GM10248 (cell line): ENCODE measurements at regions not wholly inside any gene's neighbourhood (a gene's known extent, or its start where the extent isn't known, plus 50 kb on each side); places are given as distances from the start of the nearest gene placed in this dataset.

Source experiments
- CTCF ChIA-PET: fragments of 300-600 bp; sonication (Branson Sonifier 250); formaldehyde crosslinking; extraction: SDS; loops from one replicate; lab custom pipeline; 2021; ENCODE audit warnings: antibody characterized with exemption; lab: Yijun Ruan, JAX
- POLR2A ChIA-PET: fragments of 350-650 bp; sonication (Branson Sonifier 250); formaldehyde crosslinking; extraction: SDS; loops from one replicate; lab custom pipeline; 2020; ENCODE audit warnings: antibody characterized with exemption; lab: Yijun Ruan, JAX
- DNase-seq: peaks from one replicate; pipeline ENCODE4 v3.0.0; 2012; ENCODE audit errors: extremely low spot score
- TF ChIP-seq, protein P1 (sequence below): IDR thresholded peaks from 2 replicates; pipeline ENCODE4 v1.5.1; 2012; ENCODE audit warnings: mild to moderate bottlenecking, low read depth; ENCODE audit errors: extremely low read depth, missing control alignments, control extremely low read depth

DNA sequence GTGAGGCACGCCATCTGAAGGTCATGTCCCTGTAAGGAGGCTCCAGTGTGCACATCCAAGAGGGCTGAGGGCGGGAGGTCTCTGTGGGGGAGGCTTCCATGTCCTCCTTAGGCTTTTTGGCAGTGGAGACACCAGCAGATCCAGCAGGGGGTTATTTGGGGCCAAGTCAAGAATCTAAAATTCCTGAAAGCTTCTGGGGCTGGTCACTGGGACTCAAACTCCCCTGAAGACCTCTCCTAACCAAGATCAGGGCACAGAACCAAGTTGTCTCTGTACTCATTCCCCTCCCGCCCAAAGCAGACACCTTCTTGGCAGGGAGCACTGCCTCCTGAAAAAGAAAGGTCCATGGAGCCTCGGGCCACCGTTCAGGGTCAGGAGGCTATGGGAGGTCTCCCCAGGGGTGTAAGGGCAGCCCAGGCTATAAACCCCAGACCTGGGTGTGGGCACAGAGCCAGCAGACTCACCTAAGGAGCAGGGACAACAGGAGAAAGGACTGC, 127.4 kb upstream of the ADRA1B start:
- ChIA-PET CTCF (interaction anchor here (1.0 kb wide), 1 partner anchor 15 kb away, joined by 3 read pairs; no protein-coding TSS in a partner anchor), POLR2A (no interaction called here)
- TF ChIP-seq, protein P1, sequence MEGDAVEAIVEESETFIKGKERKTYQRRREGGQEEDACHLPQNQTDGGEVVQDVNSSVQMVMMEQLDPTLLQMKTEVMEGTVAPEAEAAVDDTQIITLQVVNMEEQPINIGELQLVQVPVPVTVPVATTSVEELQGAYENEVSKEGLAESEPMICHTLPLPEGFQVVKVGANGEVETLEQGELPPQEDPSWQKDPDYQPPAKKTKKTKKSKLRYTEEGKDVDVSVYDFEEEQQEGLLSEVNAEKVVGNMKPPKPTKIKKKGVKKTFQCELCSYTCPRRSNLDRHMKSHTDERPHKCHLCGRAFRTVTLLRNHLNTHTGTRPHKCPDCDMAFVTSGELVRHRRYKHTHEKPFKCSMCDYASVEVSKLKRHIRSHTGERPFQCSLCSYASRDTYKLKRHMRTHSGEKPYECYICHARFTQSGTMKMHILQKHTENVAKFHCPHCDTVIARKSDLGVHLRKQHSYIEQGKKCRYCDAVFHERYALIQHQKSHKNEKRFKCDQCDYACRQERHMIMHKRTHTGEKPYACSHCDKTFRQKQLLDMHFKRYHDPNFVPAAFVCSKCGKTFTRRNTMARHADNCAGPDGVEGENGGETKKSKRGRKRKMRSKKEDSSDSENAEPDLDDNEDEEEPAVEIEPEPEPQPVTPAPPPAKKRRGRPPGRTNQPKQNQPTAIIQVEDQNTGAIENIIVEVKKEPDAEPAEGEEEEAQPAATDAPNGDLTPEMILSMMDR: no peak
- no peak for DNase-seq

DNA sequence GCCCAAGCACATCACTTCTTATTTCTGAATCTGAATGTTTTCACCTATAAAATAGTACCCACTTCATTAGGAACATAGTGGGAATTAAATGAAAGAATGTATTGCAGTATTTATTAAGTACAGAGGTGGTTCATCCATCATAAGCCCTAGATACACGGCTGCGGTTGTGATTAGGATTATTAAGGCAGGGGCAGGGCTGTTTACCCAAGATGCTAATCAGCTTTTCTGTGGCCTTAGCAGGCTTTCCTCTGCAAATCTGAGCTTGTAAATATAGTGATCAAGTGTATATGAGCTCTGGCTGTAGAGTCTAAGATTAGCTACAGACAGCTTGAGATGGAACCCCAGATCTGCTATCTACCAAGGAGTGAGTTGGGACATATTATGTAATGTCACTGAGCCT, 124.1 kb upstream of the ADRA1B start:
- ChIA-PET POLR2A (no interaction called here), CTCF (interaction anchor here (1.3 to 1.5 kb wide), 3 partner anchors 9 to 13 kb away, joined by 4 read pairs; no protein-coding TSS in a partner anchor)
- DNase-seq: no peak
- TF ChIP-seq, protein P1: no peak

DNA sequence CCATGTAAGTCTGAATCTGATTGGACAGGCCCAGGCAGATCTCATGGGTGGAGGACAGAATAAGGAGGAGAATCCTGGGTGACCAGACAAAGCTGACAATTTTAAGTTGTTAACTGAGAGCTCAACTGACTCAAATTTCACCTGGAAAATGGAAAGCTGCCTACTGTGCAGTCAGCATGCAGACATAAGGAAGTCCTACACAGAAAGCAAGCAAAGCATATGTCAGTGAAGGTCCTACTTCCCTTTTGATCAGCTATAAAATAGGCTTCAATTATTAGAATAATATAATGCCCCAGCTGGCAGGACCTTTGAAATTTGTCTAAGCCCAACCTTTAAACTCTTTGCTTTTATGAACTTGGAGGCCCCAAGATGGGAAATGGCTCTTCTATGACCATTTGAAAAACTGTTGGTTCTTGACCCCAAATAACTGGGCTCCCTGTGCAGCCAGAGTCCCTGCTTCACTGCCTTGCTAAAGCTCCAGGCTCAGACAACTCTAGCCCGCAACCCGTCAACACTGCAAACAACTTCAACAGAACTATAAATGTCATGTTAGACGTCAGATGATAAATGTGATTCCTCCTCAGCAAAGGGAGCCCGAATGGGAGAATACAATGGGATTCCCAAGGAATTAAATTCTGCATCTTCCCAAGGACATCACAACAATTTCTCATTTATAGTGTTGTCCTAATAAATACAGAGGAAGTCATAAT, 118.9 kb upstream of the ADRA1B start:
- POLR2A ChIA-PET: no interaction called here
- DNase-seq: no peak
- CTCF ChIA-PET: interaction anchor here (0.6 to 1.2 kb wide), 3 partner anchors 12 to 276 kb away, joined by 3 to 4 read pairs (median 3); no protein-coding TSS in a partner anchor
- TF ChIP-seq, protein P1: no peak

DNA sequence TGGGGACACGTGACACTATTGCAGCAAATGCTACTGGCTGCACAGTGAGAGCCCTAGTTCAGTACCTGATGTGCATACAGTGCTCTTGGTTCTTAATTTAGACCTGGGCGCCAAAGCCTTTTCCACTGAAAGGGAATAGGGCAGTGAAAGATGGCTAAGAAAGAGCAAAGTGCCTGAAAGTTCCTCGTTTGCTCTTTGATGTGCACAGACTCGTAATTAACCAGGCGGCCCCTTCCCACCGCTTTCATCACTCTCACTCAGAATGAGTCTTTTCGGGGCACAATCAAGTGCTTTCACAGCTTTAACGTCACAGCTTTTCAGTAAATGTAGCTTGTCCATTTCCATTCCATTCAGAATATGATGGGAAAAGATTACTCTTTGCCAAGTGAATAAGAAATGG, 116.6 kb upstream of the ADRA1B start:
- CTCF ChIA-PET: no interaction called here
- TF ChIP-seq, protein P1: no peak
- no peak for DNase-seq
- POLR2A ChIA-PET: no interaction called here

DNA sequence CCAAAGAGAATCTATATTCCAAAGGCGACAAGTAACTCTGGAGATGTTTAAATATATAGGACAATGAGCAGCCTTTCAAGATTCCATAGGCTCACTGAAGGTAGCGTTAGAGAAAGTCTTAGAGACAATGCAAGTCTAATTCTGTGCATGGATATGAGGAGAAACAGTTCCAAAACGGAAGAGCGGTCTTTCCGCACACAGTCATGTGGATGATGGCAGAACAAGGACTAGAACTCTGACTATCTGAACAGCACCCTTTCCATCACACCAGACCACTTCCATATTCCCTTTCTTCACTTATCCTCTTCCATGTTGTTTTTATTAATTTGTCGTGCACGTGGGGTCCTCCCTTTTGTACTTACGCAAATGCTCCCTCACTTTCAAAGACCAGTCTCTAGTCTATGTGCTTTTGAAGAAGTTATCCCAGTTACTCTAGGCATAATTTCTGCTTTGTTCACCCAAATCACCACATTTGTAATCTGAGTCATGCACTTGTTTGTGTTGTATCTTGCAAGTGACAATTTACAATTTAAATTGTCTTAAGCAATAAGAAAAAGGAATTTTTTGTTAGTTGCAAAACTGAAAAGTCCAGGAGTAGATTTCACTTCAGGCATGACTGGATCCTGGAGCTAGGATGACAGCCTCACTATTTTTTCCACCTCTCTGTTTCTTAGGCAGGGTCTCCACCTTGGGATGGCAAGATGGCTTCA, 116.0 kb upstream of the ADRA1B start:
- CTCF ChIA-PET: interaction anchor here (1.4 to 1.6 kb wide), 2 partner anchors 8 to 17 kb away, joined by 3 to 4 read pairs; no protein-coding TSS in a partner anchor
- POLR2A ChIA-PET: no interaction called here
- TF ChIP-seq, protein P1: no peak
- no peak for DNase-seq

DNA sequence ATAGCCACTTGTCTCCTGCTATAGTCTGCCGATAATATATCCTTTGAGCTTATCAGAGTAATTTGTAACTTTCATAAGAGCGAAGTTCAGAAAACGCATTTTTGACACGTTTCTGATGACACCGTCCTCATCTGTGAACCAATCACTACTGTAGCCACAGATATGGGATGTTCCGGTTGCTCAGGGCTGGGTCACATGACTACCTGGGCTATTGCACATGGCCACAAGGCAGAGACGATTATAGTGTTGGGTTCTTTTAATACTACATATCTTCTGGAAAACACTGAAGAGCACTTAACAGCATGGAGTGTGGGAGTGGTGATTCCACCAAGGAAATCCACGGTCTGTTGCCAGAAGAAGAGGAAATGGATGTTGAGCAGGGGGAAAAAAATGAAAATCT, 115.0 kb upstream of the ADRA1B start:
- no peak for DNase-seq
- CTCF ChIA-PET: interaction anchor here (1.4 to 1.6 kb wide), 2 partner anchors 9 to 16 kb away, joined by 3 to 4 read pairs; no protein-coding TSS in a partner anchor
- POLR2A ChIA-PET: no interaction called here
- TF ChIP-seq, protein P1: no peak
